WTC11 (cell line): ENCODE measurements at regions not wholly inside any gene's neighbourhood (a gene's known extent, or its start where the extent isn't known, plus 50 kb on each side); places are given as distances from the start of the nearest gene placed in this dataset.

Experiments used
- ATF1 ChIP-seq: sonication (generic); formaldehyde crosslinking; IDR thresholded peaks from 2 replicates; pipeline ENCODE4 v1.8.1; 2023; ENCODE audit warnings: mild to moderate bottlenecking, moderate library complexity, missing genetic modification reagents
- CBFB ChIP-seq: sonication (generic); formaldehyde crosslinking; IDR thresholded peaks from 2 replicates; pipeline ENCODE4 v1.8.1; 2022; ENCODE audit warnings: mild to moderate bottlenecking, low read depth, missing genetic modification reagents
- CREB1 ChIP-seq: sonication (generic); formaldehyde crosslinking; IDR thresholded peaks from 2 replicates; pipeline ENCODE4 v1.8.0; 2023; ENCODE audit warnings: mild to moderate bottlenecking, missing genetic modification reagents
- ESRRA ChIP-seq: sonication (generic); formaldehyde crosslinking; IDR thresholded peaks from 2 replicates; pipeline ENCODE4 v1.8.1; 2022; ENCODE audit warnings: mild to moderate bottlenecking, missing genetic modification reagents, borderline replicate concordance
- ETV6 ChIP-seq: sonication (generic); formaldehyde crosslinking; IDR thresholded peaks from 2 replicates; pipeline ENCODE4 v1.8.1; 2022; ENCODE audit warnings: mild to moderate bottlenecking, missing genetic modification reagents
- FOXP1 ChIP-seq: sonication (generic); formaldehyde crosslinking; IDR thresholded peaks from 2 replicates; pipeline ENCODE4 v1.8.0; 2022; ENCODE audit warnings: missing genetic modification reagents, mild to moderate bottlenecking, moderate library complexity, borderline replicate concordance
- KAT7 ChIP-seq: sonication (generic); formaldehyde crosslinking; IDR thresholded peaks from 2 replicates; pipeline ENCODE4 v1.8.1; 2023; ENCODE audit warnings: missing genetic modification reagents, mild to moderate bottlenecking, borderline replicate concordance
- ZNF263 ChIP-seq: sonication (generic); formaldehyde crosslinking; IDR thresholded peaks from 2 replicates; pipeline ENCODE4 v1.8.1; 2022; ENCODE audit warnings: low read depth, mild to moderate bottlenecking, moderate library complexity, missing genetic modification reagents
- ZNF416 ChIP-seq: fragments of 250-450 bp; sonication (Bioruptor Pico); IDR thresholded peaks from 2 replicates; pipeline ENCODE4 v1.9.0; 2021; ENCODE audit warnings: mild to moderate bottlenecking, inconsistent platforms
- TF ChIP-seq, protein P1 (sequence below): sonication (generic); formaldehyde crosslinking; IDR thresholded peaks from 2 replicates; pipeline ENCODE4 v1.8.1; 2022; ENCODE audit warnings: low read depth, mild to moderate bottlenecking, moderate library complexity, missing genetic modification reagents, borderline replicate concordance
- TF ChIP-seq, protein P2 (sequence below): sonication (generic); formaldehyde crosslinking; IDR thresholded peaks from 2 replicates; pipeline ENCODE4 v1.8.1; 2023; ENCODE audit warnings: mild to moderate bottlenecking, missing genetic modification reagents, moderate library complexity
- TF ChIP-seq, protein P3 (sequence below): fragments of 200-600 bp; IDR thresholded peaks from 2 replicates; pipeline ENCODE4 v1.8.0; 2022; ENCODE audit warnings: antibody characterized with exemption
- TF ChIP-seq, protein P4 (sequence below): sonication (generic); formaldehyde crosslinking; IDR thresholded peaks from 2 replicates; pipeline ENCODE4 v1.8.1; 2022; ENCODE audit warnings: mild to moderate bottlenecking, moderate library complexity, missing genetic modification reagents
- TF ChIP-seq, protein P5 (sequence below): sonication (generic); formaldehyde crosslinking; IDR thresholded peaks from 2 replicates; pipeline ENCODE4 v1.8.1; 2023; ENCODE audit warnings: mild to moderate bottlenecking, moderate library complexity, missing genetic modification reagents

DNA sequence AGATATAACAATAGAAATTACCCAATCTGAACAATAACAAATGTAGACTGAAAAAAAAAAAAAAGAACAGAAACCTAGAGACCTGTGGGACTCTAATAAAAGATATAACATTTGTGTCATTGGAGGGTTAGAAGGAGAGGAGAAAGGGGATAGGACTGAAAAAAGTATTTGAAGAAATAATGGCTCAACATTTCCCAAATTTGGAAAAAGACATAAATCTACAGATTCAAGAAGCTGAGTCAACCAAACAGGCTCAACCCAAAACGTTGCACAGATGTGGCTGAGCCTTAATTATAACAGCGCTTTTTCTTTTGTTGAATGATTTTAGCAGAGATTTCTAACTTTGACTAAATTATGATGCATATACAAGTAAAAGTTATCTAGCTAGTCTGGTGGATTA lies 131.3 kb downstream of the TMTC3 start:
- TF ChIP-seq KAT7 (no peak), CREB1 (CRISPR knock-in tag) (no peak), FOXP1 (CRISPR knock-in tag) (no peak), ESRRA (no peak), ZNF416 (CRISPR knock-in tag) (no peak), ZNF263 (CRISPR knock-in tag) (no peak), ATF1 (CRISPR knock-in tag) (no peak), ETV6 (CRISPR knock-in tag) (no peak), CBFB (no peak)
- TF ChIP-seq, protein P1, sequence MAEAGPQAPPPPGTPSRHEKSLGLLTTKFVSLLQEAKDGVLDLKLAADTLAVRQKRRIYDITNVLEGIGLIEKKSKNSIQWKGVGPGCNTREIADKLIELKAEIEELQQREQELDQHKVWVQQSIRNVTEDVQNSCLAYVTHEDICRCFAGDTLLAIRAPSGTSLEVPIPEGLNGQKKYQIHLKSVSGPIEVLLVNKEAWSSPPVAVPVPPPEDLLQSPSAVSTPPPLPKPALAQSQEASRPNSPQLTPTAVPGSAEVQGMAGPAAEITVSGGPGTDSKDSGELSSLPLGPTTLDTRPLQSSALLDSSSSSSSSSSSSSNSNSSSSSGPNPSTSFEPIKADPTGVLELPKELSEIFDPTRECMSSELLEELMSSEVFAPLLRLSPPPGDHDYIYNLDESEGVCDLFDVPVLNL (CRISPR knock-in tag) = no peak
- TF ChIP-seq, protein P2, sequence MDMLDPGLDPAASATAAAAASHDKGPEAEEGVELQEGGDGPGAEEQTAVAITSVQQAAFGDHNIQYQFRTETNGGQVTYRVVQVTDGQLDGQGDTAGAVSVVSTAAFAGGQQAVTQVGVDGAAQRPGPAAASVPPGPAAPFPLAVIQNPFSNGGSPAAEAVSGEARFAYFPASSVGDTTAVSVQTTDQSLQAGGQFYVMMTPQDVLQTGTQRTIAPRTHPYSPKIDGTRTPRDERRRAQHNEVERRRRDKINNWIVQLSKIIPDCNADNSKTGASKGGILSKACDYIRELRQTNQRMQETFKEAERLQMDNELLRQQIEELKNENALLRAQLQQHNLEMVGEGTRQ (CRISPR knock-in tag) = no peak
- TF ChIP-seq, protein P3, sequence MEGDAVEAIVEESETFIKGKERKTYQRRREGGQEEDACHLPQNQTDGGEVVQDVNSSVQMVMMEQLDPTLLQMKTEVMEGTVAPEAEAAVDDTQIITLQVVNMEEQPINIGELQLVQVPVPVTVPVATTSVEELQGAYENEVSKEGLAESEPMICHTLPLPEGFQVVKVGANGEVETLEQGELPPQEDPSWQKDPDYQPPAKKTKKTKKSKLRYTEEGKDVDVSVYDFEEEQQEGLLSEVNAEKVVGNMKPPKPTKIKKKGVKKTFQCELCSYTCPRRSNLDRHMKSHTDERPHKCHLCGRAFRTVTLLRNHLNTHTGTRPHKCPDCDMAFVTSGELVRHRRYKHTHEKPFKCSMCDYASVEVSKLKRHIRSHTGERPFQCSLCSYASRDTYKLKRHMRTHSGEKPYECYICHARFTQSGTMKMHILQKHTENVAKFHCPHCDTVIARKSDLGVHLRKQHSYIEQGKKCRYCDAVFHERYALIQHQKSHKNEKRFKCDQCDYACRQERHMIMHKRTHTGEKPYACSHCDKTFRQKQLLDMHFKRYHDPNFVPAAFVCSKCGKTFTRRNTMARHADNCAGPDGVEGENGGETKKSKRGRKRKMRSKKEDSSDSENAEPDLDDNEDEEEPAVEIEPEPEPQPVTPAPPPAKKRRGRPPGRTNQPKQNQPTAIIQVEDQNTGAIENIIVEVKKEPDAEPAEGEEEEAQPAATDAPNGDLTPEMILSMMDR = no peak
- TF ChIP-seq, protein P4, sequence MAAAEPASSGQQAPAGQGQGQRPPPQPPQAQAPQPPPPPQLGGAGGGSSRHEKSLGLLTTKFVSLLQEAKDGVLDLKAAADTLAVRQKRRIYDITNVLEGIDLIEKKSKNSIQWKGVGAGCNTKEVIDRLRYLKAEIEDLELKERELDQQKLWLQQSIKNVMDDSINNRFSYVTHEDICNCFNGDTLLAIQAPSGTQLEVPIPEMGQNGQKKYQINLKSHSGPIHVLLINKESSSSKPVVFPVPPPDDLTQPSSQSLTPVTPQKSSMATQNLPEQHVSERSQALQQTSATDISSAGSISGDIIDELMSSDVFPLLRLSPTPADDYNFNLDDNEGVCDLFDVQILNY (CRISPR knock-in tag) = no peak
- TF ChIP-seq, protein P5, sequence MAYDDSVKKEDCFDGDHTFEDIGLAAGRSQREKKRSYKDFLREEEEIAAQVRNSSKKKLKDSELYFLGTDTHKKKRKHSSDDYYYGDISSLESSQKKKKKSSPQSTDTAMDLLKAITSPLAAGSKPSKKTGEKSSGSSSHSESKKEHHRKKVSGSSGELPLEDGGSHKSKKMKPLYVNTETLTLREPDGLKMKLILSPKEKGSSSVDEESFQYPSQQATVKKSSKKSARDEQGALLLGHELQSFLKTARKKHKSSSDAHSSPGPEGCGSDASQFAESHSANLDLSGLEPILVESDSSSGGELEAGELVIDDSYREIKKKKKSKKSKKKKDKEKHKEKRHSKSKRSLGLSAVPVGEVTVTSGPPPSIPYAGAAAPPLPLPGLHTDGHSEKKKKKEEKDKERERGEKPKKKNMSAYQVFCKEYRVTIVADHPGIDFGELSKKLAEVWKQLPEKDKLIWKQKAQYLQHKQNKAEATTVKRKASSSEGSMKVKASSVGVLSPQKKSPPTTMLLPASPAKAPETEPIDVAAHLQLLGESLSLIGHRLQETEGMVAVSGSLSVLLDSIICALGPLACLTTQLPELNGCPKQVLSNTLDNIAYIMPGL (CRISPR knock-in tag) = no peak
